Ovary (tissue), 3 donors: ENCODE measurements at regions not wholly inside any gene's neighbourhood (a gene's known extent, or its start where the extent isn't known, plus 50 kb on each side); places are given as distances from the start of the nearest gene placed in this dataset.

Source experiments
- CTCF ChIP-seq, 3 donors: fragments of 450-650 bp in 2 of 3; fragments of 200-600 bp in 1 of 3; IDR thresholded peaks; one replicate each; pipeline versions ENCODE4 v1.5.1 to v1.8.0; 2016 to 2022; ENCODE audit warnings: antibody characterized with exemption in 3 of 3, mild to moderate bottlenecking in 1 of 3
- EP300 ChIP-seq: sonication (generic); formaldehyde crosslinking; IDR thresholded peaks from one replicate; pipeline ENCODE4 v1.6.1; 2017; ENCODE audit warnings: antibody characterized with exemption
- POLR2A ChIP-seq: fragments of 450-650 bp; IDR thresholded peaks from one replicate; pipeline ENCODE4 v1.6.1; 2017; ENCODE audit warnings: antibody characterized with exemption, mild to moderate bottlenecking, moderate library complexity
- donor health status: DM: no; HTN: no; CAD: no.

GRCh38 chr3:126292318-126293070 lies 64.7 kb downstream of the KLF15 start:
- TF ChIP-seq CTCF (IDR thresholded peaks at IDR 0.05) (no peak), EP300 (no peak), POLR2A (no peak)
